ENCODE measurements at regions not wholly inside any gene's neighbourhood (a gene's known extent, or its start where the extent isn't known, plus 50 kb on each side); places are given as distances from the start of the nearest gene placed in this dataset.
A peak's percentile ranks its signal among the peaks of the same experiment; 100 is the strongest.

DNA sequence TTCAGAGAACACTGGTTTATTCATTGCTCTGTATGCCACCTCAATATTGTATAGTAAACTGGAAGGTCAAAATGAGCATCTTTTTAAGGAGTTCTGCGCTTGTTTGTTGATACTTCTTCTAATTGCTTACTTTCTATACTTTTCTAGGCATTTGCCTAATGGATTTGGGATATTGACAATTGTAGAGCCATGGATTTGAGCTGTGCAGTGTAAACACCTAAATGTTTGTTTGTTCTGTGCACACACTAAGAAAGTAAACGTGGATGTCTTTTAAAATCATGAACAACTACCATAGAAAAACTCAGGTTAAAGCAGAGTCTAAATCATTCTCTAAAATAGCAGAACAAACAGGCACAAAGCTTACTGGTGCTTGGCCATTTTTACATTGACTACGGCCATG lies 436.6 kb upstream of the GBE1 start:
- Histone ChIP-seq H3K27ac (no peak overlapping the region), H3K36me3 (ENCODE audit: low read depth, missing control alignments) (no peaks in the 10 kb centered on the region), H3K27me3 (no peaks in the 10 kb centered on the region), H3K9me3 (no peaks in the 10 kb centered on the region), H3K4me1 (no peaks in the 10 kb centered on the region), H3K4me3 (no peak overlapping the region)
- no peak for DNase-seq
- intact Hi-C loops (cut with DNase I; ENCODE audit: low total_unique reads): no loop called here
- no peak for TF ChIP-seq POLR2A (IDR thresholded peaks at IDR 0.05)
- TF ChIP-seq, protein P1, sequence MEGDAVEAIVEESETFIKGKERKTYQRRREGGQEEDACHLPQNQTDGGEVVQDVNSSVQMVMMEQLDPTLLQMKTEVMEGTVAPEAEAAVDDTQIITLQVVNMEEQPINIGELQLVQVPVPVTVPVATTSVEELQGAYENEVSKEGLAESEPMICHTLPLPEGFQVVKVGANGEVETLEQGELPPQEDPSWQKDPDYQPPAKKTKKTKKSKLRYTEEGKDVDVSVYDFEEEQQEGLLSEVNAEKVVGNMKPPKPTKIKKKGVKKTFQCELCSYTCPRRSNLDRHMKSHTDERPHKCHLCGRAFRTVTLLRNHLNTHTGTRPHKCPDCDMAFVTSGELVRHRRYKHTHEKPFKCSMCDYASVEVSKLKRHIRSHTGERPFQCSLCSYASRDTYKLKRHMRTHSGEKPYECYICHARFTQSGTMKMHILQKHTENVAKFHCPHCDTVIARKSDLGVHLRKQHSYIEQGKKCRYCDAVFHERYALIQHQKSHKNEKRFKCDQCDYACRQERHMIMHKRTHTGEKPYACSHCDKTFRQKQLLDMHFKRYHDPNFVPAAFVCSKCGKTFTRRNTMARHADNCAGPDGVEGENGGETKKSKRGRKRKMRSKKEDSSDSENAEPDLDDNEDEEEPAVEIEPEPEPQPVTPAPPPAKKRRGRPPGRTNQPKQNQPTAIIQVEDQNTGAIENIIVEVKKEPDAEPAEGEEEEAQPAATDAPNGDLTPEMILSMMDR (IDR thresholded peaks at IDR 0.05): no peak
- 85 to 92% methylated on average over 3 of the region's 3 CpGs for WGBS, 2 donors

GRCh38 chr3:82196645-82197044 lies 435.2 kb upstream of the GBE1 start:
- TF ChIP-seq, protein P1 (IDR thresholded peaks at IDR 0.05): no peak
- TF ChIP-seq POLR2A (IDR thresholded peaks at IDR 0.05): no peak
- no peaks in the 10 kb centered on the region for H3K27me3 ChIP-seq
- H3K27ac ChIP-seq: no peak overlapping the region
- H3K4me3 ChIP-seq: no peak overlapping the region
- no peaks in the 10 kb centered on the region for H3K9me3 ChIP-seq
- H3K4me1 ChIP-seq: no peaks in the 10 kb centered on the region
- H3K36me3 ChIP-seq (ENCODE audit: low read depth, missing control alignments): no peaks in the 10 kb centered on the region
- no peak for DNase-seq
- intact Hi-C loops (cut with DNase I; ENCODE audit: low total_unique reads): no loop called here

GRCh38 chr3:82194870-82195269 lies 433.4 kb upstream of the GBE1 start:
- H3K9me3 ChIP-seq: no peaks in the 10 kb centered on the region
- no peak overlapping the region for H3K27ac ChIP-seq
- no peak overlapping the region for H3K4me3 ChIP-seq
- H3K4me1 ChIP-seq: no peaks in the 10 kb centered on the region
- no peaks in the 10 kb centered on the region for H3K36me3 ChIP-seq (ENCODE audit: low read depth, missing control alignments)
- DNase-seq: no peak
- intact Hi-C loops (cut with DNase I; ENCODE audit: low total_unique reads): no loop called here
- WGBS, 2 donors: 79 to 86% methylated on average over 2 of the region's 2 CpGs
- H3K27me3 ChIP-seq: no peaks in the 10 kb centered on the region
- TF ChIP-seq, protein P1 (IDR thresholded peaks at IDR 0.05): no peak

DNA sequence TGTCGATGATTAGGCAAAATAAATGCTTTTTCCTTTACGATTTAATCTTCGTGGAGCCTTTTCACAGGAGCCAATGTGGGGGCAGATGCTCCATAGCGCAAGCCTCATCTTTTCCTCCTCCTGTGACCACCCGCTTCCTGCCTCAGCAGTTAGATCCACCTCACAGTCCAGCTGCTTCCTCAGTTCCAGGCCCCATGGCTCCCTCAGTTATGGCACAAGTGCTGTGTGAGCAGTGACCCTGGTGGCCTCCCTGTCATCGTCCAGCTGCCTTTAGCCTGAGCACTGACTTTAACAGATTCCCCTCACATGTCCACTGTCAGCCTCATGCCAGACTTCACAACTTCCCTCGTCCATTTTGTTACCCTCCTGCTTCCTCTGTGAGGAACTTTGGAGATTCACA lies 424.6 kb upstream of the GBE1 start:
- 61 to 70% methylated on average over 7 of the region's 7 CpGs for WGBS, 2 donors
- no peaks in the 10 kb centered on the region for H3K9me3 ChIP-seq
- no peak for DNase-seq
- TF ChIP-seq POLR2A (IDR thresholded peaks at IDR 0.05): no peak
- TF ChIP-seq, protein P1 (IDR thresholded peaks at IDR 0.05): no peak
- no peak overlapping the region for H3K27ac ChIP-seq
- H3K4me3 ChIP-seq: no peak overlapping the region
- no peaks in the 10 kb centered on the region for H3K36me3 ChIP-seq (ENCODE audit: low read depth, missing control alignments)
- intact Hi-C loops (cut with DNase I; ENCODE audit: low total_unique reads): no loop called here
- no peaks in the 10 kb centered on the region for H3K4me1 ChIP-seq
- H3K27me3 ChIP-seq: no peaks in the 10 kb centered on the region

GRCh38 chr3:82179291-82179690 lies 417.8 kb upstream of the GBE1 start:
- Histone ChIP-seq H3K4me3 (no peak overlapping the region), H3K27me3 (no peaks in the 10 kb centered on the region), H3K4me1 (no peaks in the 10 kb centered on the region), H3K9me3 (no peaks in the 10 kb centered on the region), H3K36me3 (ENCODE audit: low read depth, missing control alignments) (no peaks in the 10 kb centered on the region), H3K27ac (no peak overlapping the region)
- DNase-seq: peak; percentile 31
- intact Hi-C loops (cut with DNase I; ENCODE audit: low total_unique reads): no loop called here
- 38 to 44% methylated on average over 3 of the region's 3 CpGs for WGBS, 2 donors
- no peak for TF ChIP-seq POLR2A (IDR thresholded peaks at IDR 0.05)
- TF ChIP-seq, protein P1 (IDR thresholded peaks at IDR 0.05): no peak

Measured in testis (tissue), 2 donors.